ENCODE measurements at regions not wholly inside any gene's neighbourhood (a gene's known extent, or its start where the extent isn't known, plus 50 kb on each side); places are given as distances from the start of the nearest gene placed in this dataset.

- Histone ChIP-seq H3K4me3 (no peak overlapping the region), H3K4me1 (peaks cover 0 to under 1% of the 10 kb centered on the region in 2 donors), H3K27ac (no peak overlapping the region), H3K9me3 (no peaks in the 10 kb centered on the region), H3K36me3 (no peaks in the 10 kb centered on the region), H3K27me3 (no peaks in the 10 kb centered on the region)
- intact Hi-C loops (cut with DNase I): no loop called here
- no peak for DNase-seq
- TF ChIP-seq CTCF (IDR thresholded peaks at IDR 0.05): no peak
- ATAC-seq: no peak
These were observed 59.4 kb upstream of the ATP2C1 start for GRCh38 chr3:130834476-130834875.

GRCh38 chr3:130835483-130835882, 58.4 kb upstream of the ATP2C1 start:
- H3K27me3 ChIP-seq: no peaks in the 10 kb centered on the region
- H3K4me3 ChIP-seq: no peak overlapping the region
- peaks cover 0 to 8% of the 10 kb centered on the region in 2 donors for H3K4me1 ChIP-seq
- no peak for TF ChIP-seq CTCF (IDR thresholded peaks at IDR 0.05)
- no peak for DNase-seq
- H3K9me3 ChIP-seq: no peaks in the 10 kb centered on the region
- H3K27ac ChIP-seq: no peak overlapping the region
- intact Hi-C loops (cut with DNase I): no loop called here
- ATAC-seq: no peak
- no peaks in the 10 kb centered on the region for H3K36me3 ChIP-seq

GRCh38 chr3:130838898-130839600, 54.8 kb upstream of the ATP2C1 start:
- intact Hi-C loops (cut with DNase I): no loop called here
- Histone ChIP-seq H3K27ac (peak overlapping the region in 1 of 2 donors; percentile 46), H3K27me3 (no peaks in the 10 kb centered on the region), H3K4me3 (no peak overlapping the region), H3K9me3 (no peaks in the 10 kb centered on the region), H3K4me1 (peaks cover 0 to 8% of the 10 kb centered on the region in 2 donors), H3K36me3 (no peaks in the 10 kb centered on the region)
- peak in 1 of 4 donors; percentile 56 for DNase-seq
- TF ChIP-seq CTCF (IDR thresholded peaks at IDR 0.05): no peak
- ATAC-seq: peak; percentile 41

GRCh38 chr3:130839813-130840212, 54.1 kb upstream of the ATP2C1 start:
- no peak overlapping the region for H3K4me3 ChIP-seq

GRCh38 chr3:130841357-130841756, 52.5 kb upstream of the ATP2C1 start:
- intact Hi-C loops (cut with DNase I): no loop called here
- ATAC-seq: no peak
- no peaks in the 10 kb centered on the region for H3K9me3 ChIP-seq
- H3K36me3 ChIP-seq: no peaks in the 10 kb centered on the region
- no peak for TF ChIP-seq CTCF (IDR thresholded peaks at IDR 0.05)
- H3K27ac ChIP-seq: no peak overlapping the region
- H3K4me1 ChIP-seq: peaks cover 0 to 8% of the 10 kb centered on the region in 2 donors
- DNase-seq: no peak
- H3K4me3 ChIP-seq: no peak overlapping the region
- H3K27me3 ChIP-seq: no peaks in the 10 kb centered on the region

More at GRCh38 chr3:130839813-130840212, 54.1 kb upstream of the ATP2C1 start:
- Histone ChIP-seq H3K9me3 (no peaks in the 10 kb centered on the region), H3K4me1 (peaks cover 0 to 8% of the 10 kb centered on the region in 2 donors), H3K27ac (no peak overlapping the region), H3K36me3 (no peaks in the 10 kb centered on the region), H3K27me3 (no peaks in the 10 kb centered on the region)
- no peak for TF ChIP-seq CTCF (IDR thresholded peaks at IDR 0.05)
- ATAC-seq (peak; percentile 17), DNase-seq (no peak)
- intact Hi-C loops (cut with DNase I): no loop called here

Measured in left lung (tissue), 4 donors.